NOMO-1 treated with DMSO at 0.1 percent for 48 hours (cell line): ENCODE measurements at regions not wholly inside any gene's neighbourhood (a gene's known extent, or its start where the extent isn't known, plus 50 kb on each side); places are given as distances from the start of the nearest gene placed in this dataset.

Source experiments
- DNase-seq: peaks from one replicate; lab custom pipeline; 2025; ENCODE audit not compliant: unreplicated experiment; lab: John Stamatoyannopoulos, UW

DNA sequence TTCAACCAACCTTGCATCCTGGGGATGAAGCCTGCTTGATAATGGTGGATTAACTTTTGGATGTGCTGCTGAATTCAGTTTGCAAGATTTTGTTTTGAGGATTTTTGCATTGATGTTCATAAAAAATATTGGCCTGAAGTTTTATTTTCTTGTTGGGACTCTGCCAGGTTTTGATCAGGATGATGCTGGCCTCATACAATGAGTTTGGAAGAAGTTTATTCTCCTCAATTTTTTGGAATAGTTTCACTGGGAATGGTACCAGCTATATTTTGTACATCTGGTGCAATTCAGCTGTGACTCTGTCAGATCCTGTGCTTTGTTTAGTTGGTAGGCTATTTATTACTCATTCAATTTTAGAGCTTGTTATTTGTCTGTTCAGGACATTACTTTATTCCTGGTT is 340.3 kb upstream of the TRAM1L1 start:
- no peak for DNase-seq

- no peak for DNase-seq
Observed at GRCh38 chr4:117428536-117428935, 343.2 kb upstream of the TRAM1L1 start.

DNA sequence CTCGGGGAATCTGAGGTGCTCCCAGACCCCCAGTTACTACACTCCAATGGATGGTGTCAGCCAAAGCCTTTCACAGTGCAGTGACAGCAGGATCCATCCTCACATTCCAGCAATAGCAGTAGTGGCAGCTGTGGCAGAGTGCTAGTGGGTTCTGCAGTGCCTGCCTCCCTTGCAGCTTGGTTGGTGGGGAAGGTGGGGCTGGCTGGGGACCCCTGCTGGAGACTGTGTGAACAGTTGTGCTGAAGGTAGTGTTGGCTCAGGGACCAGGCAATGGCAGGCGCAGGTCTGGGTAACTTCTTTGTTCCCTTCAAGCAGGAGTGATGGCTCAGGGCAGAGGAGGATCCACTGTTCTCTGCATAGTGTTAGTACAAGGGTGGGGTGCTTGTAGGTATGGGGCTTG is 343.7 kb upstream of the TRAM1L1 start:
- no peak for DNase-seq

DNA sequence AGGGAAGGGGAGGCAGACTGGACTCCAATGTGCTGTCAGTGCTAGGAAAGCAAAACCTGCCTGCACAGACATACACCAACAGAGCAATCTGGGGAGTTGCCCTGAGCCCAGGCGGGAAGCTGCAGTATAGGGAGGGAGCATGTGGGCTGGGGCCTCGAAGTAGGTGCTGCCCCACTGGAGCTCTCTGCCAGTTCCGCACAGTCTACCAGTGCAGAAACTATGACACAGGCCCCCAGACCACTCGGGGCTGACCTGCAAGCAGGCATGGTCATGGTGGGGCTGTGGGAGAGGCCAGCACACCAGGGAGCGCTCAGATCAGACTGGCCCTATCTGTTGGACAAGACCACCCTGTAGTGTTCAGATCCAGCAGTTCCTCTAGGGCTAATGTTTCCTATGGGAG is 344.1 kb upstream of the TRAM1L1 start:
- no peak for DNase-seq

- DNase-seq: no peak
Observed at GRCh38 chr4:117434424-117434823, 349.0 kb upstream of the TRAM1L1 start.

- DNase-seq: no peak
Observed at GRCh38 chr4:117447925-117448324, 362.5 kb upstream of the TRAM1L1 start.

- no peak for DNase-seq
Observed at GRCh38 chr4:117455088-117455487, 369.7 kb upstream of the TRAM1L1 start.

GRCh38 chr4:117466388-117466787 is 381.0 kb upstream of the TRAM1L1 start:
- no peak for DNase-seq

- no peak for DNase-seq
Observed at GRCh38 chr4:117467404-117467803, 382.0 kb upstream of the TRAM1L1 start.

DNA sequence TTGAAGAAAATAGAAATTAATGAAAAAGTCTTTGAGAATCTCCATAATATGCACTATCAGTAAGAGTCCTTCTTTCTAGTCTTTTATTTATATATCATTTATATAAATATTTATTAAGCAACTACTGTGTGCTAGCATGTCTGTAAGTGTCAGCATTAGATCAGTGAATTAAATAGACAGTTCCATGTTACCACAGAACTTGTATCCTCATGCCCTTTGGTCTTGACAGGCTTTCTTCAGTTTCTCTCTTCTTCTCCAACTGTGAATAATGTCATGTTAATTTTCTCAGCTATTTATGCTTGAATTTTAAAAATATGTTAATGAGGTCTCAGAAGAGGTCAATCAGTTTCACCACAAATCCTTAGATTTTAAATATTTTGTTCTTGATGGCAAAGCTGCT is 389.6 kb upstream of the TRAM1L1 start:
- DNase-seq: no peak

DNA sequence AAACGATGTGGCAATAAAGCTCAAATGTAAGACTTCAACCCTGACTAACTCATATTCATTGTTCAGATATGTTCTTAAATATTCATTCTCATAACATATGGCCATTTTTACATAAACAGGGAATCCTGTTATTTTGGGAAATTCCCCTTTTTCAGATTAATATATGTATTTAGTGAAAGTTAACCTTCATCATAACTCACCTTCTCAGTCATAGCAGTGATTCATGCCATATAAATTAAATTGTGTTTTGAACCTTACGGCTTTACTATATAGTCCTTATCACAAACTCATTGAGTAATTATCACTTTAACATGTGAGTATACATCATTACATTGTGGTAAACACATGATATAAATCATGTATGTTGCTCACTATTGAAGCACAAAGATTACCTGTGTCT is 392.5 kb upstream of the TRAM1L1 start:
- no peak for DNase-seq

DNA sequence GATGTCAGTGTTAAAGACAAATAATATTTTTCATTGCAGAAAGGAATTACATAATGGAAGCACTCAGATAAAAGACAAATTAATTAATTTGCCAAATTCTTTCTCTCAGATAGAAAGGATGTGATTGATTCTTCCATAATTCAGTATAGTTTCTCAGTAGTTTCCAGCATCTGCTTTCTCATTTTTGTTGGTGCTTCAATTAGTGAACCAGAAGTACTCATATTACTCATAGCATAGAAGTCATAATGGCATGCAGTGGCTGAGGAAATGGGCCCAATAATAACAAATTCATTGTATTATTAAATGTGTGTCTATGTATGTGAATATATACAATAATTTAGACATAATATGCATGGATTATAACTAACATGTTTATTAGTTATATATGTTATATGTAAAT is 393.3 kb upstream of the TRAM1L1 start:
- DNase-seq: no peak

GRCh38 chr4:117479673-117480072 is 394.3 kb upstream of the TRAM1L1 start:
- DNase-seq: no peak

DNA sequence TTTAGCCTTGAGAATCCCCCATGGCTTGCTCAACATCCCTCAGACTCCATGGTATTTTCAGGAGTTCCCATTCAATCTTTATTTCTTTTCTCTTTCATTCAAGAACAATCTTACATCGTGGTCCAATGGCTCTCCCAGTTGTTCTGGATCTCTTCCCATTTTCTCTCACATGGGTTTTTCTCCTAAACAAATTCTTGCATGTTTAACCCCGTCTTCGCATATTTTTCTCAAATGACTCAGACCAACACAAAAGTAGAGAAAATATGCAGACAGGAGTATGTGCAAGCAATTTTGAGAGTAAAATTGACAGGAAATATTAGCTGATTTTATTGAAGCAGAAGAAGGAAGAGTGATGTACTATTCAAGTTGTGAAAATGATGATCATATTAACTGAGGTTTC is 396.4 kb upstream of the TRAM1L1 start:
- no peak for DNase-seq

DNA sequence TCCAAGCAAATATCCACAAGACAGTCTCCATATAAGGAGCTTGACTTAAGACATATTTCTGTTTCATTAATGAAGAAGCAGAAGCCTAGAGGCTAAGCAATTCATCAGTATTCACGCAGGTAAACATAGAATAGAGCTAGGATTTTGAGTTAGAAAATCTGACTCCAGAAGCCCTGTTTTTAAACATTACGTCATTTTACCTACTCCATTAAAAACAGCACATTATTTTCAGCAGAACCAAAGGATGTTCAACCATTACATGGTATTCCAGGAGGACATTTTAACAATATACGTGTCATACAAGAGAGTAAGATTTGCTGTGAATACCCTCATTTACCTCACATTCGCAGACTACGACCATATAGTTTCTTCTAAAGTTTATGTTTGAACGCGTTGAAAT is 403.3 kb upstream of the TRAM1L1 start:
- DNase-seq: no peak

DNA sequence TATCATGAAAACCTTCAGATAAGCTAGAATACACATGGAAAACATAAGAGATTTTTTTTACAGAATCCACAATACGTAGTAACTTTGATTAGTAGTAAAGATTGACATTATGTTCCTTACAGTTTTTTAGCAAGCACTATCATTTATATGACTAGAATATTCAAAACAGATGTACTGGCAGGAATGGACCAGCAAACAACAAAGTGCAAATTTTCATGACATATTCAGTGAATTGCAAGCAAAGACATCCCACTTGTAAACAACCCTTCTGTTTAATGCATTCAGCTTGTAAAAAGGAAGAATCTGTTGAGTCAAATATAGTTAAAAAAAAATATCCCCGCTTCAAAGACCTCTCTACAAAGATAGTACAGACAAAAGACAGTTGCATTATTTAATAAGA is 403.7 kb upstream of the TRAM1L1 start:
- no peak for DNase-seq

GRCh38 chr4:117491516-117491915 is 406.1 kb upstream of the TRAM1L1 start:
- no peak for DNase-seq

- DNase-seq: no peak
Observed at GRCh38 chr4:117495802-117496201, 410.4 kb upstream of the TRAM1L1 start.

DNA sequence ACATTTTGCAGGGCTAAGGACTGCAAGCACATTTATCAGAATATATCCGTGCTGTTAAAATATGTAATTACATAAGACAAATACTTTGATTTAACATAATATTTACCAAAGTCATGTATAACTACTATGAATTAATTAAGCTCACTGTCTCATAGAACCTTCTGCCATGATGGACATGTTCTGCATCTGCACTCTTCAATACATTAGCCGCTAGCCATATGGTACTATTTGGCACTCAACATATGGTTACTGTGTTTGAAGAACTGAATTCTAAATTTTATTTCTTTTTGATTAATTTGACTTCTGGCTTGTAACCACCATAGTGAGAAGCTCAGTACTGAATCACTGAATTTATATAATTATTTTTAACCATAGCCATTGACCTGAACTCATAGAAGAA is 427.0 kb upstream of the TRAM1L1 start:
- no peak for DNase-seq

- no peak for DNase-seq
Observed at GRCh38 chr4:117514391-117515175, 429.2 kb upstream of the TRAM1L1 start.

GRCh38 chr4:117515921-117516320 is 430.5 kb upstream of the TRAM1L1 start:
- no peak for DNase-seq

DNA sequence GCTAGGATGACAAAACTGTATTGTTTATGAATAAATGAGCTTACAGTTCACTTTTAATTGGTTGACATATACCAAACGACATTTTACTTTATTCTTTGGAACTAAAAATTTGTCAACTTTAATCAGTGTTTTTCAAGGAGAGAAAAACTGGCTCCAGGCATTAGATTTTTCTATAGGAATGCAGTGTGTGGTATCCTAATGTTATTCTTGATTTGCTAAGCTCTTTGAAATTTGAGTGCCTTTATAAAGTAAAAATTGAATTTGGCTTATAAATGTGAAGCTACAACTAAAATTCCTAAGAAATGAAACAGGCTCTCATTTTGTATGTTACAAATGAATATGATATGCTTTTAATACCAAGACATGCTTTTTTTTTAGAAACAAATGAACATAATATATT is 442.2 kb upstream of the TRAM1L1 start:
- DNase-seq: no peak

GRCh38 chr4:117529401-117529800 is 444.0 kb upstream of the TRAM1L1 start:
- no peak for DNase-seq
